OCI-LY1 (cell line): ENCODE measurements at regions not wholly inside any gene's neighbourhood (a gene's known extent, or its start where the extent isn't known, plus 50 kb on each side); places are given as distances from the start of the nearest gene placed in this dataset.
"Not testable (repeated sequence)": the region's sequence is repeated elsewhere in the genome, so short reads cannot be mapped to it uniquely, and the experiment has no call there.

Experiments used
- EZH2 ChIP-seq: fragments of 200-600 bp; sonication (generic), shearing (Covaris generic); IDR thresholded peaks from 2 replicates; pipeline ENCODE4 v1.8.0; 2017; ENCODE audit warnings: borderline replicate concordance, mixed run types, mild to moderate bottlenecking, antibody characterized with exemption, low read length, moderate library complexity, mixed read lengths
- TF ChIP-seq, protein P1 (sequence below): fragments of 200-600 bp; sonication (generic), shearing (Covaris generic); IDR thresholded peaks from 2 replicates; pipeline ENCODE4 v1.5.1; 2017; ENCODE audit warnings: mild to moderate bottlenecking, antibody characterized with exemption, low read length, moderate library complexity, mixed read lengths

DNA sequence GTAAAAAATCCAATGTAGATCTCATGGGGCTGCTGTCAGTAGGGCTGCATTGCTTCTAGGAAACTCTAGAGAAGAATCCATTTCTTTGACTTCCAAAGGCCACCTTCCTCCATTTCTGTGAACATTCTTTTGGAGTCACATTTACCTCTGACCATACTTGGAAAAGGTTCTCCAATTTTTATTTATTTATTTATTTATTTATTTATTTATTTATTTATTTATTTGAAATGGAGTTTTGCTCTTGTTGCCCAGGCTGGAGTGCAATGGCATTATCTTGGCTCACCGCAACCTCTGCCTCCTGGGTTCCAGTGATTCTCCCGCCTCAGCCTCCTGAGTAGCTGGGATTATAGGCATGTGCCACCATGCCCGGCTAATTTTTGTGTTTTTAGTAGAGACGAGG, 208.7 kb upstream of the GAP43 start:
- TF ChIP-seq, protein P1, sequence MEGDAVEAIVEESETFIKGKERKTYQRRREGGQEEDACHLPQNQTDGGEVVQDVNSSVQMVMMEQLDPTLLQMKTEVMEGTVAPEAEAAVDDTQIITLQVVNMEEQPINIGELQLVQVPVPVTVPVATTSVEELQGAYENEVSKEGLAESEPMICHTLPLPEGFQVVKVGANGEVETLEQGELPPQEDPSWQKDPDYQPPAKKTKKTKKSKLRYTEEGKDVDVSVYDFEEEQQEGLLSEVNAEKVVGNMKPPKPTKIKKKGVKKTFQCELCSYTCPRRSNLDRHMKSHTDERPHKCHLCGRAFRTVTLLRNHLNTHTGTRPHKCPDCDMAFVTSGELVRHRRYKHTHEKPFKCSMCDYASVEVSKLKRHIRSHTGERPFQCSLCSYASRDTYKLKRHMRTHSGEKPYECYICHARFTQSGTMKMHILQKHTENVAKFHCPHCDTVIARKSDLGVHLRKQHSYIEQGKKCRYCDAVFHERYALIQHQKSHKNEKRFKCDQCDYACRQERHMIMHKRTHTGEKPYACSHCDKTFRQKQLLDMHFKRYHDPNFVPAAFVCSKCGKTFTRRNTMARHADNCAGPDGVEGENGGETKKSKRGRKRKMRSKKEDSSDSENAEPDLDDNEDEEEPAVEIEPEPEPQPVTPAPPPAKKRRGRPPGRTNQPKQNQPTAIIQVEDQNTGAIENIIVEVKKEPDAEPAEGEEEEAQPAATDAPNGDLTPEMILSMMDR = not testable (repeated sequence)
- TF ChIP-seq EZH2 = not testable (repeated sequence)
